ENCODE measurements at regions not wholly inside any gene's neighbourhood (a gene's known extent, or its start where the extent isn't known, plus 50 kb on each side); places are given as distances from the start of the nearest gene placed in this dataset.

- WGBS (ENCODE audit: low lambda C conversion rate, missing lambda C conversion rate), result 81% methylated on average over 7 of the region's 7 CpGs
- no peak for DNase-seq (ENCODE audit: low spot score)
- TF ChIP-seq EZH2phosphoT487 (IDR thresholded peaks at IDR 0.05; ENCODE audit: low read depth, severe bottlenecking, unreplicated experiment) (no peak), CTCF (IDR thresholded peaks at IDR 0.05; ENCODE audit: poor library complexity) (no peak), EZH2 (IDR thresholded peaks at IDR 0.05; ENCODE audit: borderline replicate concordance) (no peak)
- no peaks in the 10 kb centered on the region for H3K4me1 ChIP-seq (ENCODE audit: insufficient read depth)
- no peaks in the 10 kb centered on the region for H4K20me1 ChIP-seq (ENCODE audit: insufficient read depth, poor library complexity, severe bottlenecking)
- H3K4me2 ChIP-seq, result no peak overlapping the region
- H3K4me3 ChIP-seq, result no peak overlapping the region
- no peaks in the 10 kb centered on the region for H3K9me2 ChIP-seq (replicated peaks; ENCODE audit: insufficient read depth)
- no peaks in the 10 kb centered on the region for H3K36me3 ChIP-seq (replicated peaks; ENCODE audit: insufficient read depth, low read depth)
- H3K9me3 ChIP-seq (ENCODE audit: low read depth), result no peaks in the 10 kb centered on the region
- no peaks in the 10 kb centered on the region for H3K79me2 ChIP-seq
- H3K27me3 ChIP-seq, result no peaks in the 10 kb centered on the region
- no peak overlapping the region for H2AFZ ChIP-seq
- no peak overlapping the region for H3K27ac ChIP-seq
Measured at GRCh38 chr13:99634672-99635071, 133.4 kb downstream of the TM9SF2 start.

GRCh38 chr13:99630269-99630898 lies 129.1 kb downstream of the TM9SF2 start:
- H3K9me2 ChIP-seq (replicated peaks; ENCODE audit: insufficient read depth), result no peaks in the 10 kb centered on the region
- H4K20me1 ChIP-seq (ENCODE audit: insufficient read depth, poor library complexity, severe bottlenecking), result no peaks in the 10 kb centered on the region
- no peaks in the 10 kb centered on the region for H3K36me3 ChIP-seq (replicated peaks; ENCODE audit: insufficient read depth, low read depth)
- H3K9me3 ChIP-seq (ENCODE audit: low read depth), result no peaks in the 10 kb centered on the region
- TF ChIP-seq EZH2phosphoT487 (IDR thresholded peaks at IDR 0.05; ENCODE audit: low read depth, severe bottlenecking, unreplicated experiment) (no peak), CTCF (IDR thresholded peaks at IDR 0.05; ENCODE audit: poor library complexity) (no peak), EZH2 (IDR thresholded peaks at IDR 0.05; ENCODE audit: borderline replicate concordance) (no peak)
- no peak overlapping the region for H3K4me2 ChIP-seq
- no peak for DNase-seq (ENCODE audit: low spot score)
- WGBS (ENCODE audit: low lambda C conversion rate, missing lambda C conversion rate), result 65% methylated on average over 3 of the region's 3 CpGs
- H3K27me3 ChIP-seq, result no peaks in the 10 kb centered on the region
- H3K4me1 ChIP-seq (ENCODE audit: insufficient read depth), result peaks cover 6% of the 10 kb centered on the region
- H3K79me2 ChIP-seq, result no peaks in the 10 kb centered on the region
- no peak overlapping the region for H3K27ac ChIP-seq
- no peak overlapping the region for H3K4me3 ChIP-seq
- H2AFZ ChIP-seq, result no peak overlapping the region

GRCh38 chr13:99629641-99630040 lies 128.4 kb downstream of the TM9SF2 start:
- WGBS (ENCODE audit: low lambda C conversion rate, missing lambda C conversion rate), result 98% methylated on average over 5 of the region's 5 CpGs
- no peak for DNase-seq (ENCODE audit: low spot score)

More at GRCh38 chr13:99629641-99630040, 128.4 kb downstream of the TM9SF2 start:
- Histone ChIP-seq H3K27ac (no peak overlapping the region), H4K20me1 (ENCODE audit: insufficient read depth, poor library complexity, severe bottlenecking) (no peaks in the 10 kb centered on the region), H3K27me3 (no peaks in the 10 kb centered on the region), H3K79me2 (no peaks in the 10 kb centered on the region), H3K4me2 (no peak overlapping the region), H3K4me3 (no peak overlapping the region), H3K9me2 (replicated peaks; ENCODE audit: insufficient read depth) (no peaks in the 10 kb centered on the region), H3K4me1 (ENCODE audit: insufficient read depth) (peaks cover 6% of the 10 kb centered on the region), H3K36me3 (replicated peaks; ENCODE audit: insufficient read depth, low read depth) (no peaks in the 10 kb centered on the region), H2AFZ (no peak overlapping the region), H3K9me3 (ENCODE audit: low read depth) (no peaks in the 10 kb centered on the region)
- TF ChIP-seq CTCF (IDR thresholded peaks at IDR 0.05; ENCODE audit: poor library complexity), result no peak

All from hepatocyte (in vitro differentiated cells).